MM.1S (cell line): ENCODE measurements at regions not wholly inside any gene's neighbourhood (a gene's known extent, or its start where the extent isn't known, plus 50 kb on each side); places are given as distances from the start of the nearest gene placed in this dataset.

Experiments used
- CTCF ChIP-seq: fragments of 300-600 bp; sonication (generic); IDR thresholded peaks from 2 replicates; pipeline ENCODE4 v1.5.1; 2016; ENCODE audit warnings: antibody characterized with exemption, low read length, mixed read lengths
- EZH2 ChIP-seq: fragments of 300-600 bp; sonication (generic); optimal IDR thresholded peaks from 2 replicates; pipeline ENCODE3; 2017; ENCODE audit warnings: low read depth, mild to moderate bottlenecking, antibody characterized with exemption, low read length, mixed read lengths

GRCh38 chr12:108414021-108414420 is 74.9 kb upstream of the CMKLR1 start:
- TF ChIP-seq EZH2: no peak
- TF ChIP-seq CTCF: no peak
